Neural progenitor cell (in vitro differentiated cells): ENCODE measurements at regions not wholly inside any gene's neighbourhood (a gene's known extent, or its start where the extent isn't known, plus 50 kb on each side); places are given as distances from the start of the nearest gene placed in this dataset.

ENCODE experiments used
- DNase-seq: peaks from one replicate; pipeline ENCODE4 v3.0.0-alpha.2; 2016; ENCODE audit warnings: low spot score
- H2AFZ ChIP-seq: fragments of 200-600 bp; sonication (generic); replicated peaks from 2 replicates; pipeline ENCODE4 v1.6.1; 2016; ENCODE audit warnings: antibody characterized with exemption
- H3F3A ChIP-seq: fragments of 200-600 bp; sonication (generic); 2 replicates; pipeline ENCODE4 v1.6.1; 2016; ENCODE audit warnings: antibody characterized with exemption, low read depth
- H3K27ac ChIP-seq: fragments of 200-600 bp; sonication (generic); 2 replicates; pipeline ENCODE4 v1.5.1; 2016; ENCODE audit warnings: mild to moderate bottlenecking
- H3K27me3 ChIP-seq: fragments of 200-600 bp; sonication (generic); 2 replicates; pipeline ENCODE4 v1.6.1; 2016; ENCODE audit warnings: mild to moderate bottlenecking, moderate library complexity
- H3K36me3 ChIP-seq: fragments of 200-600 bp; sonication (generic); 2 replicates; pipeline ENCODE4 v1.5.1; 2016
- H3K4me1 ChIP-seq: fragments of 200-600 bp; sonication (generic); 2 replicates; pipeline ENCODE4 v1.6.1; 2016; ENCODE audit warnings: mixed run types
- H3K4me2 ChIP-seq: fragments of 200-600 bp; sonication (generic); 2 replicates; pipeline ENCODE4 v1.6.1; 2016
- H3K4me3 ChIP-seq: fragments of 200-600 bp; sonication (generic); 2 replicates; pipeline ENCODE4 v1.5.1; 2016
- H3K79me2 ChIP-seq: fragments of 200-600 bp; sonication (generic); 2 replicates; pipeline ENCODE4 v1.6.1; 2016; ENCODE audit warnings: low read depth
- H3K9ac ChIP-seq: fragments of 200-600 bp; sonication (generic); 2 replicates; pipeline ENCODE4 v1.6.1; 2016
- H3K9me3 ChIP-seq: fragments of 200-600 bp; sonication (generic); 2 replicates; pipeline ENCODE4 v1.5.1; 2016; ENCODE audit warnings: low read depth
- H4K20me1 ChIP-seq: fragments of 200-600 bp; sonication (generic); 2 replicates; pipeline ENCODE4 v1.6.1; 2016; ENCODE audit warnings: low read depth
- H3K27ac Mint-ChIP-seq: 3 replicates; pipeline ENCODE4 v1.8.0; 2021; ENCODE audit warnings: mixed read lengths
- H3K27me3 Mint-ChIP-seq: 2 replicates; pipeline ENCODE4 v1.8.0; 2022; ENCODE audit warnings: low read depth, mild to moderate bottlenecking, inconsistent platforms, moderate library complexity, mixed read lengths; ENCODE audit not compliant: insufficient read depth
- H3K36me3 Mint-ChIP-seq: 3 replicates; pipeline ENCODE4 v1.8.0; 2021; ENCODE audit warnings: mixed read lengths
- H3K4me1 Mint-ChIP-seq: 3 replicates; pipeline ENCODE4 v1.8.0; 2021; ENCODE audit warnings: mixed read lengths
- H3K4me3 Mint-ChIP-seq: 3 replicates; pipeline ENCODE4 v1.8.0; 2021; ENCODE audit warnings: mild to moderate bottlenecking, moderate library complexity, mixed read lengths
- H3K9me3 Mint-ChIP-seq: 3 replicates; pipeline ENCODE4 v1.8.0; 2020; ENCODE audit warnings: mixed read lengths
- EZH2 ChIP-seq: fragments of 200-600 bp; sonication (generic); IDR thresholded peaks from 2 replicates; pipeline ENCODE4 v1.6.1; 2017; ENCODE audit warnings: antibody characterized with exemption, mild to moderate bottlenecking, moderate library complexity
- EZH2phosphoT487 ChIP-seq: fragments of 200-600 bp; sonication (generic); IDR thresholded peaks from 2 replicates; pipeline ENCODE4 v1.6.1; 2017; ENCODE audit warnings: antibody characterized with exemption
- TF ChIP-seq, protein P1 (sequence below): fragments of 200-600 bp; sonication (generic); IDR thresholded peaks from 2 replicates; pipeline ENCODE4 v1.5.1; 2017; ENCODE audit warnings: antibody characterized with exemption, mild to moderate bottlenecking

DNA sequence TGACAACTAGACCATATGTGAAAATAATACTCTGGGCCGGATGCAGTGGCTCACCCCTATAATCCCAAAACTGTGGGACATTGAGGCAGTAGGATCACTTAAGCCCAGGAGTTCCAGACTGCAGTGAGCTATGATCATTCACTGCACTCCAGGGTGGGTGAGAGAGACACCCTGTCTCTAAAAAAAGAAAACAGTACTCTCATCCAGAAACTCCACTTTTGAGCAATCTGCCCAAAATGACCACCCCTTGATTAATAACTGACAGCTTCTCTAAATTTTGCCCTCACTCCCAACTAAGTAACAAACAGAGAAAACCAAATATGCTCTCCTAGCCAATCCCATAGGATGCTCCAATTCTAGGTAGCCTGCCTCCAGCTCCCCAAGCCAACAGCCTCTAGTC, 62.5 kb upstream of the AKR1E2 start:
- Histone ChIP-seq H3F3A (no peaks in the 10 kb centered on the region), H3K79me2 (no peaks in the 10 kb centered on the region), H3K27ac (no peak overlapping the region), H3K4me2 (no peak overlapping the region), H3K9me3 (no peaks in the 10 kb centered on the region), H3K4me1 (no peaks in the 10 kb centered on the region), H3K27me3 (no peaks in the 10 kb centered on the region), H3K9ac (no peak overlapping the region), H3K36me3 (no peaks in the 10 kb centered on the region), H3K4me3 (no peak overlapping the region), H2AFZ (no peak overlapping the region), H4K20me1 (no peaks in the 10 kb centered on the region)
- DNase-seq, result no peak
- Mint-ChIP-seq H3K9me3 (no peaks in the 10 kb centered on the region), H3K27me3 (peaks cover 2% of the 10 kb centered on the region), H3K27ac (no peak overlapping the region), H3K4me3 (no peak overlapping the region), H3K4me1 (peaks cover 10% of the 10 kb centered on the region), H3K36me3 (no peaks in the 10 kb centered on the region)
- TF ChIP-seq EZH2phosphoT487 (no peak), EZH2 (no peak)
- TF ChIP-seq, protein P1, sequence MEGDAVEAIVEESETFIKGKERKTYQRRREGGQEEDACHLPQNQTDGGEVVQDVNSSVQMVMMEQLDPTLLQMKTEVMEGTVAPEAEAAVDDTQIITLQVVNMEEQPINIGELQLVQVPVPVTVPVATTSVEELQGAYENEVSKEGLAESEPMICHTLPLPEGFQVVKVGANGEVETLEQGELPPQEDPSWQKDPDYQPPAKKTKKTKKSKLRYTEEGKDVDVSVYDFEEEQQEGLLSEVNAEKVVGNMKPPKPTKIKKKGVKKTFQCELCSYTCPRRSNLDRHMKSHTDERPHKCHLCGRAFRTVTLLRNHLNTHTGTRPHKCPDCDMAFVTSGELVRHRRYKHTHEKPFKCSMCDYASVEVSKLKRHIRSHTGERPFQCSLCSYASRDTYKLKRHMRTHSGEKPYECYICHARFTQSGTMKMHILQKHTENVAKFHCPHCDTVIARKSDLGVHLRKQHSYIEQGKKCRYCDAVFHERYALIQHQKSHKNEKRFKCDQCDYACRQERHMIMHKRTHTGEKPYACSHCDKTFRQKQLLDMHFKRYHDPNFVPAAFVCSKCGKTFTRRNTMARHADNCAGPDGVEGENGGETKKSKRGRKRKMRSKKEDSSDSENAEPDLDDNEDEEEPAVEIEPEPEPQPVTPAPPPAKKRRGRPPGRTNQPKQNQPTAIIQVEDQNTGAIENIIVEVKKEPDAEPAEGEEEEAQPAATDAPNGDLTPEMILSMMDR, result no peak

GRCh38 chr10:4758256-4758655, 67.8 kb upstream of the AKR1E2 start:
- no peak overlapping the region for H3K4me3 Mint-ChIP-seq
- no peak overlapping the region for H2AFZ ChIP-seq

GRCh38 chr10:4755286-4755989, 70.6 kb upstream of the AKR1E2 start:
- H3K4me1 ChIP-seq, result no peaks in the 10 kb centered on the region
- no peak overlapping the region for H3K4me3 Mint-ChIP-seq
- DNase-seq, result no peak
- no peak overlapping the region for H3K4me2 ChIP-seq
- H3K36me3 ChIP-seq, result no peaks in the 10 kb centered on the region
- no peak overlapping the region for H3K4me3 ChIP-seq
- H3K4me1 Mint-ChIP-seq, result no peaks in the 10 kb centered on the region
- H4K20me1 ChIP-seq, result no peaks in the 10 kb centered on the region
- no peaks in the 10 kb centered on the region for H3K79me2 ChIP-seq
- H3K27ac Mint-ChIP-seq, result no peak overlapping the region
- no peaks in the 10 kb centered on the region for H3K9me3 Mint-ChIP-seq
- H3K27me3 ChIP-seq, result no peaks in the 10 kb centered on the region
- no peaks in the 10 kb centered on the region for H3K27me3 Mint-ChIP-seq
- H2AFZ ChIP-seq, result no peak overlapping the region
- H3K27ac ChIP-seq, result no peak overlapping the region
- no peaks in the 10 kb centered on the region for H3K36me3 Mint-ChIP-seq
- no peak overlapping the region for H3K9ac ChIP-seq
- no peaks in the 10 kb centered on the region for H3K9me3 ChIP-seq
- TF ChIP-seq EZH2phosphoT487, result no peak
- no peak for TF ChIP-seq EZH2
- TF ChIP-seq, protein P1, result no peak
- H3F3A ChIP-seq, result no peaks in the 10 kb centered on the region

More at GRCh38 chr10:4758256-4758655, 67.8 kb upstream of the AKR1E2 start:
- Histone ChIP-seq H3K36me3 (no peaks in the 10 kb centered on the region), H3K27ac (no peak overlapping the region), H3K4me3 (no peak overlapping the region), H3K9ac (no peak overlapping the region), H3K9me3 (no peaks in the 10 kb centered on the region), H3K27me3 (no peaks in the 10 kb centered on the region), H4K20me1 (no peaks in the 10 kb centered on the region), H3K4me2 (no peak overlapping the region), H3F3A (no peaks in the 10 kb centered on the region), H3K79me2 (no peaks in the 10 kb centered on the region), H3K4me1 (no peaks in the 10 kb centered on the region)
- Mint-ChIP-seq H3K36me3 (no peaks in the 10 kb centered on the region), H3K9me3 (no peaks in the 10 kb centered on the region), H3K27me3 (no peaks in the 10 kb centered on the region), H3K27ac (no peak overlapping the region), H3K4me1 (no peaks in the 10 kb centered on the region)
- TF ChIP-seq EZH2phosphoT487 (no peak), EZH2 (no peak)
- no peak for DNase-seq

DNA sequence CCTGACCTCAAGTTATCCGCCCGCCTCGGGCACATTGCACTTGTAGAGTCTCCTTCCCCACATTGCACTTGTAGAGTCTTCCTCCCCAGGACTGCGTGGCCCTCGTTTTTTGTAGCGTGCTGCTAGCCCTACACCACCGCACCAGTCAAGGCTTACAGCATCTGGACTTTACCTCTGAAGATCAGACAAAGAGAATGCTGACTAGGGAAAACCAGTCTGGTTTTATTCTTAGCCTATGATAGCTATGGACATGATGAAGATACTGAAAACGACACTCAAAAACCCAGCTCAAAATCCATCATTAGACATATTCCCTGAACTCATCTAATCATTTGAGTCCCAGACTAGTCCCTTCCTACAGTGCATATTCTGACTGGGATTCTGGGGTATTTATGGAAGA, 71.9 kb upstream of the AKR1E2 start:
- no peaks in the 10 kb centered on the region for H3F3A ChIP-seq
- H3K4me1 Mint-ChIP-seq, result peaks cover under 1% of the 10 kb centered on the region
- H3K4me3 Mint-ChIP-seq, result no peak overlapping the region
- H3K9me3 Mint-ChIP-seq, result no peaks in the 10 kb centered on the region
- no peak overlapping the region for H2AFZ ChIP-seq
- no peaks in the 10 kb centered on the region for H3K36me3 Mint-ChIP-seq
- H3K79me2 ChIP-seq, result no peaks in the 10 kb centered on the region
- H3K4me1 ChIP-seq, result no peaks in the 10 kb centered on the region
- no peaks in the 10 kb centered on the region for H4K20me1 ChIP-seq
- no peak overlapping the region for H3K9ac ChIP-seq
- no peaks in the 10 kb centered on the region for H3K9me3 ChIP-seq
- no peaks in the 10 kb centered on the region for H3K36me3 ChIP-seq
- no peak overlapping the region for H3K4me3 ChIP-seq
- no peak for DNase-seq
- H3K27ac Mint-ChIP-seq, result no peak overlapping the region
- H3K4me2 ChIP-seq, result no peak overlapping the region
- H3K27ac ChIP-seq, result no peak overlapping the region
- H3K27me3 Mint-ChIP-seq, result no peaks in the 10 kb centered on the region
- TF ChIP-seq EZH2phosphoT487, result no peak
- no peaks in the 10 kb centered on the region for H3K27me3 ChIP-seq
